ENCODE measurements at regions not wholly inside any gene's neighbourhood (a gene's known extent, or its start where the extent isn't known, plus 50 kb on each side); places are given as distances from the start of the nearest gene placed in this dataset.

DNA sequence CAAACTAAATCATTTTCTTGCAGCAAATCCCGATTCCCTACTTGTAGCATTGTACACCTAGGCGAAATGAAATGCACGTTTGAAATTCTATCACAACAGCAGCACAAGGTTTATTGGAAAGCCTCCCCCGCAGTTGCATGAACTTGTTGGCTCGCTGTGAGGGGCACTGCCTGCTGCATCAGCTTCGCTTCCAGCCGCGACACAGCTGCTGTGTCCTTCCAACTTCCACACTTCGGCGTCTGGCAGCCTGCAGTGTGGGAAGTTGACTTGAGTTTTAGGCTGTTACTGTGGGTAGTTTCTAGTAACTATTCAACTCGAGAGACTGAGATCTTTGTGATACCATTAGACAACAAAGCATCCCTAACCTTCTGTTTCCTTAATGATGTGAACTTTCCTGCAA lies 315.8 kb upstream of the TPK1 start:
- DNase-seq (no peak), ATAC-seq (no peak)
- peaks cover 0 to 3% (median 0%) of the 10 kb centered on the region in 7 donors for H3K27me3 ChIP-seq
- H3K36me3 ChIP-seq, result no peaks in the 10 kb centered on the region
- H3K4me1 ChIP-seq, result no peaks in the 10 kb centered on the region
- TF ChIP-seq, protein P1, sequence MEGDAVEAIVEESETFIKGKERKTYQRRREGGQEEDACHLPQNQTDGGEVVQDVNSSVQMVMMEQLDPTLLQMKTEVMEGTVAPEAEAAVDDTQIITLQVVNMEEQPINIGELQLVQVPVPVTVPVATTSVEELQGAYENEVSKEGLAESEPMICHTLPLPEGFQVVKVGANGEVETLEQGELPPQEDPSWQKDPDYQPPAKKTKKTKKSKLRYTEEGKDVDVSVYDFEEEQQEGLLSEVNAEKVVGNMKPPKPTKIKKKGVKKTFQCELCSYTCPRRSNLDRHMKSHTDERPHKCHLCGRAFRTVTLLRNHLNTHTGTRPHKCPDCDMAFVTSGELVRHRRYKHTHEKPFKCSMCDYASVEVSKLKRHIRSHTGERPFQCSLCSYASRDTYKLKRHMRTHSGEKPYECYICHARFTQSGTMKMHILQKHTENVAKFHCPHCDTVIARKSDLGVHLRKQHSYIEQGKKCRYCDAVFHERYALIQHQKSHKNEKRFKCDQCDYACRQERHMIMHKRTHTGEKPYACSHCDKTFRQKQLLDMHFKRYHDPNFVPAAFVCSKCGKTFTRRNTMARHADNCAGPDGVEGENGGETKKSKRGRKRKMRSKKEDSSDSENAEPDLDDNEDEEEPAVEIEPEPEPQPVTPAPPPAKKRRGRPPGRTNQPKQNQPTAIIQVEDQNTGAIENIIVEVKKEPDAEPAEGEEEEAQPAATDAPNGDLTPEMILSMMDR (IDR thresholded peaks at IDR 0.05), result no peak
- intact Hi-C loops (cut with DNase I), result no loop called here
- H3K4me3 ChIP-seq, result no peak overlapping the region
- 54 to 58% methylated on average over 11 of the region's 11 CpGs for WGBS, 2 donors
- no peak overlapping the region for H3K27ac ChIP-seq
- no peaks in the 10 kb centered on the region for H3K9me3 ChIP-seq

DNA sequence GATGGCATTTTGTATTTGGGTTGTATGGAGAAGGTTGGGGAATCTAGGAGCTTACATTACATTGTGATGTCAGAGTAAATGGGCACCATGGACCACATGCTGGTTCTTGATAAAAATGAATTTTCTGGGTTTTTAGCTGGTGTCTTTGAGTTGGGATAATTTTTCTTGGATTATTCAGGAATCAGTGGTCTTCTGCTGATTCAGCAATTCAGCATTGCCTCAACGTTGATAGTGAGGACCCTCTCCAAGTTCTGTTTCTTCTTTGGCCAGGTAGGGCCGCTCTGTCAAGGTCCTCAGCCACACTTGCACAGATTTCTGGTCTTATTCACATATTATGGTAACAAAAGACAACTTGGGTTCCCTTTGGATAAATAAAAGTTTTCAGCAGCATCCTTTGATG lies 312.0 kb upstream of the TPK1 start:
- ATAC-seq (no peak), DNase-seq (no peak)
- Histone ChIP-seq H3K27ac (no peak overlapping the region), H3K27me3 (no peaks in the 10 kb centered on the region), H3K4me3 (no peak overlapping the region), H3K36me3 (no peaks in the 10 kb centered on the region), H3K4me1 (no peaks in the 10 kb centered on the region), H3K9me3 (no peaks in the 10 kb centered on the region)
- WGBS, 2 donors, result 73 to 74% methylated on average over 2 of the region's 2 CpGs
- intact Hi-C loops (cut with DNase I), result no loop called here
- TF ChIP-seq, protein P1 (IDR thresholded peaks at IDR 0.05), result no peak

DNA sequence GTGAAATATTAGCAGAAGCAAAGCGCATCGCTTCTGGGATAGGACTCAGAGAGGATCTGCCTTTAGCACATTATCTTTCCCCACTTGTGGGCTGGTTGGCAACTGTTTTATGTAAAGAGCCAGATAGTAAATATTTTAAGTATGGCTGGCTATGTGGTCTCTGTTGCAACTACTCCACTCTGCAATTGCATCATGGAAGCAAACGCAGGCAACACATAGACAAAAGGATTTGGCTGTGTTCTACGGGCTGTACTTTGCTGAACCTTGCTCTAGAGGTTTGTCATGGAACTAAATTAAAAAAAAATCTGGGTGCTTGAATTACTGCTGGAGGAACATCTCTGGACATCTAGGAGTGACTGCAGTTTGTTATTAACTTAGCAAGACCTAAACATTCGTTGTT lies 307.8 kb upstream of the TPK1 start:
- peaks cover 0 to 2% (median 0%) of the 10 kb centered on the region in 11 donors for H3K9me3 ChIP-seq
- WGBS, 2 donors, result 80 to 83% methylated on average over 5 of the region's 5 CpGs
- no peaks in the 10 kb centered on the region for H3K36me3 ChIP-seq
- TF ChIP-seq, protein P1 (IDR thresholded peaks at IDR 0.05), result no peak
- no peaks in the 10 kb centered on the region for H3K4me1 ChIP-seq
- DNase-seq (no peak), ATAC-seq (no peak)
- intact Hi-C loops (cut with DNase I), result no loop called here
- no peaks in the 10 kb centered on the region for H3K27me3 ChIP-seq
- no peak overlapping the region for H3K27ac ChIP-seq
- no peak overlapping the region for H3K4me3 ChIP-seq

DNA sequence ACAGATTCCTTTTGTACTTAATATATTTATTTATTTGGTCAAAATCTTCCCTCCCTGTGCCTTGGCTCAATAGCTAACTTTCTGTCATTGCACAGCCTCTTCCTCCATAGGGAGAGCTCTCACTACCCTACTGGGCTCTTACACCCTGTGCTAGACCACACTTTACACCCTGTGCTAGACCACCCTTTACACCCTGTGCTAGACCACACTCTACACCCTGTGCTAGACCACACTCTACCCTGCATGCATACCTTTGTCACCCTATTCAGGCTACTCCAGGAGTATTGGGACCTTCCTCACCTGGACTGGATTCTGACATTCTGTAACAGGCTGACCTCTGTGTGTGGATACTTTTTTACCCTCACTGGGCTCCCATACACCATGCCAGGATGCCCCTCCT lies 298.5 kb upstream of the TPK1 start:
- Histone ChIP-seq H3K36me3 (no peaks in the 10 kb centered on the region), H3K27ac (no peak overlapping the region), H3K9me3 (no peaks in the 10 kb centered on the region), H3K4me1 (no peaks in the 10 kb centered on the region), H3K4me3 (no peak overlapping the region), H3K27me3 (no peaks in the 10 kb centered on the region)
- TF ChIP-seq, protein P1 (IDR thresholded peaks at IDR 0.05), result no peak
- no peak for ATAC-seq
- no peak for DNase-seq
- intact Hi-C loops (cut with DNase I), result no loop called here

DNA sequence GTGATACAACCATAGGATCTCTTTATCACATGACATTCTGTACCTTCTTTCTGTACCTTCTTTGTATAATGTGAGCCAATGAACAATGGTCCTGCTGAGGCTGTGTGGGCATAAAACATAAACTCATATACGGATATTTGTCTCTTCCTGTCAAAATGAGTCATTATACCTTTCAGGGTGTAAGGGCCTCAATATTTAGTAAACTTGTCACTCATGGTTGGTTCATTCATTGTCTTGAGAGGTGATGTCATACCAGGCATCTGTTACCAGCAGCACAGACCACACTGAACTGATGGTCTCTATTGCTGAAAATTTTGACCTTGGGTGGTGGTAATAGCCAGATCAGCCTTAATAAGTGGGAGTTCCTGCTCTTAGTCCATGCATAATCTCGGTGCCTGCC lies 287.6 kb upstream of the TPK1 start:
- intact Hi-C loops (cut with DNase I), result no loop called here
- no peak overlapping the region for H3K27ac ChIP-seq
- H3K4me3 ChIP-seq, result no peak overlapping the region
- ATAC-seq (no peak), DNase-seq (no peak)
- no peaks in the 10 kb centered on the region for H3K27me3 ChIP-seq
- 81 to 82% methylated on average over 2 of the region's 2 CpGs for WGBS, 2 donors
- TF ChIP-seq, protein P1 (IDR thresholded peaks at IDR 0.05), result no peak
- H3K36me3 ChIP-seq, result no peaks in the 10 kb centered on the region
- peaks cover 0 to 8% (median 0%) of the 10 kb centered on the region in 11 donors for H3K9me3 ChIP-seq
- no peaks in the 10 kb centered on the region for H3K4me1 ChIP-seq

Data from heart right ventricle (tissue), 16 donors.